T-helper 1 cell treated with Interleukin-12 subunit alpha and Interleukin-12 subunit beta and Interleukin-4 antibody, amounts not matched to agents 30 ng/mL and 1 ng/mL, for 36 hours (primary cell): ENCODE measurements at regions not wholly inside any gene's neighbourhood (a gene's known extent, or its start where the extent isn't known, plus 50 kb on each side); places are given as distances from the start of the nearest gene placed in this dataset.
"Not testable (repeated sequence)": the region's sequence is repeated elsewhere in the genome, so short reads cannot be mapped to it uniquely, and the experiment has no call there.

Experiments used
- intact Hi-C: fragments of 100-400 bp; cut with micrococcal nuclease; formaldehyde crosslinking; loops from one replicate; pipeline ENCODE4 v1.15.1; 2024

GRCh38 chr6:145074805-145075204 lies 660.5 kb downstream of the EPM2A start:
- intact Hi-C loops: no loop called here

GRCh38 chr6:145075425-145075824 lies 659.9 kb downstream of the EPM2A start:
- intact Hi-C loops: no loop called here

- intact Hi-C loops: no loop called here
These were observed 659.0 kb downstream of the EPM2A start for GRCh38 chr6:145076115-145076841.

- intact Hi-C loops: no loop called here
These were observed 657.9 kb downstream of the EPM2A start for GRCh38 chr6:145077382-145077781.

- intact Hi-C loops: no loop called here
These were observed 654.7 kb downstream of the EPM2A start for GRCh38 chr6:145080651-145081050.

- intact Hi-C loops: no loop called here
These were observed 653.6 kb downstream of the EPM2A start for GRCh38 chr6:145081677-145082076.

GRCh38 chr6:145082359-145082758 lies 653.0 kb downstream of the EPM2A start:
- intact Hi-C loops: no loop called here

GRCh38 chr6:145086197-145086596 lies 649.1 kb downstream of the EPM2A start:
- intact Hi-C loops: no loop called here

GRCh38 chr6:145087034-145087433 lies 648.3 kb downstream of the EPM2A start:
- intact Hi-C loops: no loop called here

- intact Hi-C loops: no loop called here
These were observed 644.3 kb downstream of the EPM2A start for GRCh38 chr6:145090801-145091585.

- intact Hi-C loops: no loop called here
These were observed 643.7 kb downstream of the EPM2A start for GRCh38 chr6:145091586-145092142.

- intact Hi-C loops: no loop called here
These were observed 642.8 kb downstream of the EPM2A start for GRCh38 chr6:145092554-145092953.

GRCh38 chr6:145093226-145093625 lies 642.1 kb downstream of the EPM2A start:
- intact Hi-C loops: no loop called here

GRCh38 chr6:145096846-145097245 lies 638.5 kb downstream of the EPM2A start:
- intact Hi-C loops: no loop called here

- intact Hi-C loops: not testable (repeated sequence)
These were observed 637.2 kb downstream of the EPM2A start for GRCh38 chr6:145098127-145098526.

- intact Hi-C loops: no loop called here
These were observed 635.6 kb downstream of the EPM2A start for GRCh38 chr6:145099713-145100112.

GRCh38 chr6:145110109-145110508 lies 625.2 kb downstream of the EPM2A start:
- intact Hi-C loops: no loop called here

- intact Hi-C loops: not testable (repeated sequence)
These were observed 623.9 kb downstream of the EPM2A start for GRCh38 chr6:145111407-145111806.

- intact Hi-C loops: no loop called here
These were observed 622.6 kb downstream of the EPM2A start for GRCh38 chr6:145112711-145113148.

- intact Hi-C loops: no loop called here
These were observed 619.7 kb downstream of the EPM2A start for GRCh38 chr6:145115638-145116037.

- intact Hi-C loops: no loop called here
These were observed 618.6 kb downstream of the EPM2A start for GRCh38 chr6:145116591-145117178.

- intact Hi-C loops: no loop called here
These were observed 617.1 kb downstream of the EPM2A start for GRCh38 chr6:145118224-145118623.
